Spleen (tissue), 11 donors: ENCODE measurements at regions not wholly inside any gene's neighbourhood (a gene's known extent, or its start where the extent isn't known, plus 50 kb on each side); places are given as distances from the start of the nearest gene placed in this dataset.
A peak's percentile ranks its signal among the peaks of the same experiment; 100 is the strongest.
"Not testable (repeated sequence)": the region's sequence is repeated elsewhere in the genome, so short reads cannot be mapped to it uniquely, and the experiment has no call there.

ENCODE experiments used
- DNase-seq: peaks from one replicate; pipeline ENCODE4 v3.0.0-alpha.2; 2020
- H3K27ac ChIP-seq, 8 donors: fragments of 200-600 bp; sonication (generic) in 7 of 8; 1 replicate in 4 of 8; 2 replicates in 4 of 8; pipeline versions ENCODE4 v1.5.0 to v1.8.0; 2016 to 2021; ENCODE audit warnings: inconsistent platforms in 4 of 8, mild to moderate bottlenecking in 4 of 8, moderate library complexity in 1 of 8
- H3K27me3 ChIP-seq, 7 donors: fragments of 200-600 bp; sonication (generic) in 6 of 7; replicated peaks in 1 of 7; 1 replicate in 4 of 7; 2 replicates in 3 of 7; pipeline versions ENCODE4 v1.5.0 to v1.8.0; 2016 to 2021; ENCODE audit warnings: inconsistent platforms in 3 of 7, mild to moderate bottlenecking in 1 of 7
- H3K36me3 ChIP-seq, 6 donors: fragments of 200-600 bp; sonication (generic) in 5 of 6; 1 replicate in 4 of 6; 2 replicates in 2 of 6; pipeline versions ENCODE4 v1.5.0 to v1.8.0; 2016 to 2021; ENCODE audit warnings: inconsistent platforms in 2 of 6
- H3K4me1 ChIP-seq, 6 donors: fragments of 200-600 bp; sonication (generic) in 5 of 6; 1 replicate in 3 of 6; 2 replicates in 3 of 6; pipeline versions ENCODE4 v1.5.0 to v1.8.0; 2016 to 2021; ENCODE audit warnings: inconsistent platforms in 3 of 6
- H3K4me3 ChIP-seq, 8 donors: fragments of 200-600 bp; sonication (generic) in 7 of 8; 1 replicate in 4 of 8; 2 replicates in 4 of 8; pipeline versions ENCODE4 v1.5.0 to v1.8.0; 2016 to 2021; ENCODE audit warnings: inconsistent platforms in 4 of 8, mild to moderate bottlenecking in 4 of 8, moderate library complexity in 2 of 8
- H3K9me3 ChIP-seq, 8 donors: fragments of 200-600 bp; sonication (generic) in 7 of 8; 1 replicate in 4 of 8; 2 replicates in 4 of 8; pipeline versions ENCODE4 v1.5.0 to v1.8.0; 2016 to 2021; ENCODE audit warnings: inconsistent platforms in 4 of 8
- POLR2A ChIP-seq, 3 donors: fragments of 450-650 bp; IDR thresholded peaks; one replicate each; pipeline ENCODE4 v1.5.1; 2017; ENCODE audit warnings: antibody characterized with exemption in 3 of 3, mild to moderate bottlenecking in 1 of 3
- POLR2AphosphoS5 ChIP-seq, 3 donors: sonication (generic); formaldehyde crosslinking; IDR thresholded peaks; one replicate each; pipeline ENCODE4 v1.5.1; 2017; ENCODE audit warnings: antibody characterized with exemption in 3 of 3
- WGBS, 5 donors: extraction: QIAGEN DNeasy Blood & Tissue Kit in 3 of 5; methylation state at CpG; one replicate each; pipeline versions ENCODE4 v1.1.5 to v1.1.7; 2013 to 2018; 5-methylcytosine and 5-hydroxymethylcytosine counted together
- intact Hi-C: fragments of 100-400 bp; cut with DNase I; formaldehyde crosslinking; loops from one replicate; pipeline ENCODE4 v1.15.0; 2023; ENCODE audit warnings: low total_unique reads
- TF ChIP-seq, protein P1 (sequence below), 11 experiments: fragments of 200-600 bp in 7 of 11; fragments of 450-650 bp in 4 of 11; sonication (generic) in 4 of 11; IDR thresholded peaks in 8 of 11; conservative IDR thresholded peaks in 3 of 11; 1 replicate in 7 of 11; 2 replicates in 4 of 11; pipeline versions ENCODE4 v1.4.0 to v1.8.0; 2016 to 2021; ENCODE audit warnings: antibody characterized with exemption in 11 of 11, inconsistent platforms in 4 of 11, mild to moderate bottlenecking in 1 of 11
- donor health status: healthy with polysubstance abuse.
- donor health status: DM: no; HTN: no; CAD: no; lungs with moderate emphysema.
- donor health status: DM: no; HTN: no; CAD: no.
- donor health status: Bipolar disorder and iron deficiency.
- donor health status: healthy.
- donor health status: DM: no; HTN: no; CAD: no.
- donor health status: DM: yes; HTN: yes; CAD: no.

DNA sequence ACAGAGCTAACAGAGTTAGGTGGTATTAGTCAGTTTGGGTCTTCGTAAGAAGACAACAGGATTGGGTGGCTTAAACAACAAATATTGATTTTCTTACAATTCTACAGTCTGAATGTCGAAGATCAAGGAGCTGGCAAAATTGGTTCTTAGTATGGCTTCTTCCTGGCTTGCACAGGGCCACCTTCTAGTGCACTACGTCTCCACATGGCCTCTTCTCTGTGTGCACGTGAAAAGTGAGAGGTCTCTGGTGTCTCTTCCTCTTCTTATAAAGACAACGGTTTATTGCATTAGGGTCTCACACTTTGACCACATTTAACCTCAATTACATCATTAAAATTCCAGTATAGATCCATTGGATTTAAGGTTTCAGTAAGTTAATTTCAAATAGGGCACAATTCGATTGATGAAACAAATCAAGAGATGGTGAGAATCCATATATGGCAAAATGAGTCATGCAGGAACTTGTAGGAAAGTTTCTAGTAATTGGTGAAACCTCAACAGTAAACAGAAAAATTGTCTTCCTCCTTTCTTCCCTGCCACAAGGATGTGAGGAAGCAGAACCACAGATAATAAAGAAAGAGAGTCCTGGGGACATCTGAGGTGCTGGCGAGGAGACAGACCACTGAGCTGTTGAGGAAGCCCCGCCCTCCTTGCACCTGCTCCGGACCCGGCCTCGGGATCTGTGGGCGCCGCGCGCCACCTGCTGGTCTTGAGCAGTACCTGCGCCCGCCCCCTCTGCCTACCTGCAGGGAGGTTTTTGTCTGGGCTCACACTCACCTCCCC lies 846.7 kb downstream of the TMEM121 start:
- H3K27me3 ChIP-seq, result peaks cover 0 to 5% (median 0%) of the 10 kb centered on the region in 7 donors
- whole genome bisulfite sequencing, 5 donors, result 17 to 23% (median 19%) methylated on average over 15 to 17 of the region's 17 CpGs
- intact Hi-C loops, result no loop called here
- TF ChIP-seq POLR2A (IDR thresholded peaks at IDR 0.05) (no peak), POLR2AphosphoS5 (IDR thresholded peaks at IDR 0.05) (peak in 2 of 3 donors; percentile 36 to 42)
- TF ChIP-seq, protein P1, sequence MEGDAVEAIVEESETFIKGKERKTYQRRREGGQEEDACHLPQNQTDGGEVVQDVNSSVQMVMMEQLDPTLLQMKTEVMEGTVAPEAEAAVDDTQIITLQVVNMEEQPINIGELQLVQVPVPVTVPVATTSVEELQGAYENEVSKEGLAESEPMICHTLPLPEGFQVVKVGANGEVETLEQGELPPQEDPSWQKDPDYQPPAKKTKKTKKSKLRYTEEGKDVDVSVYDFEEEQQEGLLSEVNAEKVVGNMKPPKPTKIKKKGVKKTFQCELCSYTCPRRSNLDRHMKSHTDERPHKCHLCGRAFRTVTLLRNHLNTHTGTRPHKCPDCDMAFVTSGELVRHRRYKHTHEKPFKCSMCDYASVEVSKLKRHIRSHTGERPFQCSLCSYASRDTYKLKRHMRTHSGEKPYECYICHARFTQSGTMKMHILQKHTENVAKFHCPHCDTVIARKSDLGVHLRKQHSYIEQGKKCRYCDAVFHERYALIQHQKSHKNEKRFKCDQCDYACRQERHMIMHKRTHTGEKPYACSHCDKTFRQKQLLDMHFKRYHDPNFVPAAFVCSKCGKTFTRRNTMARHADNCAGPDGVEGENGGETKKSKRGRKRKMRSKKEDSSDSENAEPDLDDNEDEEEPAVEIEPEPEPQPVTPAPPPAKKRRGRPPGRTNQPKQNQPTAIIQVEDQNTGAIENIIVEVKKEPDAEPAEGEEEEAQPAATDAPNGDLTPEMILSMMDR (IDR thresholded peaks at IDR 0.05 in 8 of 11, conservative IDR thresholded peaks at IDR 0.05 in 3 of 11), result peak; percentile 39 to 88 (median 66)
- peaks cover 0 to 17% (median 9%) of the 10 kb centered on the region in 6 donors for H3K4me1 ChIP-seq
- H3K9me3 ChIP-seq, result no peaks in the 10 kb centered on the region
- peak; percentile 94 for DNase-seq
- no peaks in the 10 kb centered on the region for H3K36me3 ChIP-seq
- peak overlapping the region in 1 of 8 donors; percentile 45 for H3K4me3 ChIP-seq
- no peak overlapping the region for H3K27ac ChIP-seq

DNA sequence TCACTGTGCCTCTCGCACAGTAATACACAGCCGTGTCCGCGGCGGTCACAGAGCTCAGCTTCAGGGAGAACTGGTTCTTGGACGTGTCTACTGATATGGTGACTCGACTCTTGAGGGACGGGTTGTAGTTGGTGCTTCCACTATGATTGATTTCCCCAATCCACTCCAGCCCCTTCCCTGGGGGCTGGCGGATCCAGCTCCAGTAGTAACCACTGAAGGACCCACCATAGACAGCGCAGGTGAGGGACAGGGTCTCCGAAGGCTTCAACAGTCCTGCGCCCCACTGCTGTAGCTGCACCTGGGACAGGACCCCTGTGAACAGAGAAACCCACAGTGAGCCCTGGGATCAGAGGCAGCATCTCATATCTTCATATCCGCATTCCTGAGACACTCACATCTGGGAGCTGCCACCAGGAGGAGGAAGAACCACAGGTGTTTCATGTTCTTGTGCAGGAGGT lies 847.3 kb downstream of the TMEM121 start:
- H3K27ac ChIP-seq, DNase-seq, H3K27me3 ChIP-seq, intact Hi-C loops, H3K9me3 ChIP-seq, H3K36me3 ChIP-seq: not testable (repeated sequence)
- 28 to 61% (median 33%) methylated on average over 8 to 13 of the region's 13 CpGs for WGBS, 5 donors
- TF ChIP-seq, protein P1 (IDR thresholded peaks at IDR 0.05 in 8 of 11, conservative IDR thresholded peaks at IDR 0.05 in 3 of 11), result peak in 3 of 11 experiments; percentile 11 to 33 (median 17)
- peaks cover 0 to 17% (median 9%) of the 10 kb centered on the region in 6 donors for H3K4me1 ChIP-seq
- H3K4me3 ChIP-seq, result peak overlapping the region in 1 of 8 donors; percentile 45

DNA sequence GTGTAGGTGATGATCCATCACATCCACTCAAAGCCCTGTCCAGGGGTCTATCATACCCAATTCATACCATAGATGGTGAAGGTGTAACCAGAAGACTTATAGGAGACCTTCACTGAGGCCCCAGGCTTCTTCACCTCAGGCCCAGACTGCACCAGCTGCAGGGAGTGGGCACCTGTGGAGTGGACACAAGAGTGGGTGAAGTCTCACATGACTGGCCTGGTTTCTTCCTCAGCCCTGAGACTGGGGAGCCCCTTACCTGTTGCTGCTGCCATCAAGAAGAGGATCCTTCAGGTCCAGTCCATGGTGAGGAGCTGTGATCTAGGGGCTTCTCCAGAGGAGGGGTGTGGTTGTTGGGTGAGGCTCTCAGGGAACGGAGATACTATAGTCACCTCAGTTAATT lies 851.0 kb downstream of the TMEM121 start:
- DNase-seq, result no peak
- Histone ChIP-seq H3K36me3 (no peaks in the 10 kb centered on the region), H3K27ac (no peak overlapping the region), H3K4me1 (peaks cover 0 to 17% (median 9%) of the 10 kb centered on the region in 6 donors), H3K9me3 (no peaks in the 10 kb centered on the region), H3K4me3 (no peak overlapping the region), H3K27me3 (peaks cover 0 to 6% (median 0%) of the 10 kb centered on the region in 7 donors)
- WGBS, 5 donors, result 70 to 100% (median 79%) methylated on average over 1 of the region's 1 CpG
- TF ChIP-seq POLR2AphosphoS5 (IDR thresholded peaks at IDR 0.05), result no peak
- no peak for TF ChIP-seq POLR2A (IDR thresholded peaks at IDR 0.05)
- TF ChIP-seq, protein P1 (IDR thresholded peaks at IDR 0.05 in 8 of 11, conservative IDR thresholded peaks at IDR 0.05 in 3 of 11), result no peak
- intact Hi-C loops, result no loop called here

DNA sequence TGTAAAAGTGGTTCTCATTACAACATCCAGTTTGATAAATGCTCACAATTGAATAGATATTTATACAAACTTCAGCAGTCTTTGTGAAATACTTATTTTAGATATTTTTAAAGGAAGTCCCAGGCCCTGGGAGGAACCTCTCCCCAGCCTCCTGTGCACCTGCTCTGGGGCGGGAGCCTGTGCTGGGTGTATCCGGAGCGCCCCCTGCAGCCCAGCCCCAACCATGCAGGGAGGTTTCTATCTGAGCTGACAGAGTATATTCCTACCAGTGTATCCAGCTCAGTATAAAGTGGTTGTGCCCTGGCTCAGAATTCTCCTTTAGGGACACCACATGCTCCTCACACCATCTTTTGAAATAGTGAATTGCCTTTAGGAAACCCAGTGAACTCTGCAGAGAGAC lies 851.8 kb downstream of the TMEM121 start:
- Histone ChIP-seq H3K27me3 (peaks cover 0 to 6% (median 0%) of the 10 kb centered on the region in 7 donors), H3K36me3 (no peaks in the 10 kb centered on the region), H3K4me3 (no peak overlapping the region), H3K27ac (no peak overlapping the region), H3K9me3 (no peaks in the 10 kb centered on the region), H3K4me1 (peaks cover 0 to 12% (median 8%) of the 10 kb centered on the region in 6 donors)
- no peak for DNase-seq
- TF ChIP-seq, protein P1 (IDR thresholded peaks at IDR 0.05 in 8 of 11, conservative IDR thresholded peaks at IDR 0.05 in 3 of 11), result peak in 6 of 11 experiments; percentile 10 to 52 (median 50)
- TF ChIP-seq POLR2A (IDR thresholded peaks at IDR 0.05), result no peak
- 3 to 11% (median 5%) methylated on average over 3 of the region's 3 CpGs for WGBS, 5 donors
- intact Hi-C loops, result no loop called here
